ENCODE measurements at regions not wholly inside any gene's neighbourhood (a gene's known extent, or its start where the extent isn't known, plus 50 kb on each side); places are given as distances from the start of the nearest gene placed in this dataset.

DNA sequence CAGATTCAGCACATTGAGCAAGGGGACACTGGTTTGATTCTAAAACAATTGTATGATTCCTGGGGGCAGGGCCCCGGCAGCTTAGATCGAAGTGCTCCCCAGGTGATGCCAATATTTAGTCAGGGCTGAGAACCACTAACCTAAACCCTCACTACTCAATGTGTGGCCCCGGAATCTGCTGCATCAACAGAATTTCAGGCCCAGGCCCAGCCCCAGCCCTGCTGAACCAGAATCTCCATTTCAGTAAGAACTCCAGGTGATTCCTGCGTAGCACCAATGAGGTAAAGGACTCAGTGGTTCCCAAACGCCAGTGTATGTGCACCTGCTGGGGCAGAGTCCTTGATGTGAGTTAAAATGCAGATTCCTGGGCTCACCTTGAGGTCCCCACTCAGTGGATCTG lies 152.8 kb upstream of the KCNG1 start:
- peaks cover 12% of the 10 kb centered on the region for H3K27me3 Mint-ChIP-seq (ENCODE audit: low read depth, poor library complexity)
- H3K36me3 Mint-ChIP-seq (ENCODE audit: low read depth) = no peaks in the 10 kb centered on the region
- peaks cover 4% of the 10 kb centered on the region for H3K9me3 Mint-ChIP-seq
- TF ChIP-seq, protein P1, sequence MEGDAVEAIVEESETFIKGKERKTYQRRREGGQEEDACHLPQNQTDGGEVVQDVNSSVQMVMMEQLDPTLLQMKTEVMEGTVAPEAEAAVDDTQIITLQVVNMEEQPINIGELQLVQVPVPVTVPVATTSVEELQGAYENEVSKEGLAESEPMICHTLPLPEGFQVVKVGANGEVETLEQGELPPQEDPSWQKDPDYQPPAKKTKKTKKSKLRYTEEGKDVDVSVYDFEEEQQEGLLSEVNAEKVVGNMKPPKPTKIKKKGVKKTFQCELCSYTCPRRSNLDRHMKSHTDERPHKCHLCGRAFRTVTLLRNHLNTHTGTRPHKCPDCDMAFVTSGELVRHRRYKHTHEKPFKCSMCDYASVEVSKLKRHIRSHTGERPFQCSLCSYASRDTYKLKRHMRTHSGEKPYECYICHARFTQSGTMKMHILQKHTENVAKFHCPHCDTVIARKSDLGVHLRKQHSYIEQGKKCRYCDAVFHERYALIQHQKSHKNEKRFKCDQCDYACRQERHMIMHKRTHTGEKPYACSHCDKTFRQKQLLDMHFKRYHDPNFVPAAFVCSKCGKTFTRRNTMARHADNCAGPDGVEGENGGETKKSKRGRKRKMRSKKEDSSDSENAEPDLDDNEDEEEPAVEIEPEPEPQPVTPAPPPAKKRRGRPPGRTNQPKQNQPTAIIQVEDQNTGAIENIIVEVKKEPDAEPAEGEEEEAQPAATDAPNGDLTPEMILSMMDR (IDR thresholded peaks at IDR 0.05) = no peak
- no peak overlapping the region for H3K27ac Mint-ChIP-seq
- peaks cover 5% of the 10 kb centered on the region for H3K4me1 Mint-ChIP-seq
- no peak overlapping the region for H3K4me3 Mint-ChIP-seq
- DNase-seq = no peak

DNA sequence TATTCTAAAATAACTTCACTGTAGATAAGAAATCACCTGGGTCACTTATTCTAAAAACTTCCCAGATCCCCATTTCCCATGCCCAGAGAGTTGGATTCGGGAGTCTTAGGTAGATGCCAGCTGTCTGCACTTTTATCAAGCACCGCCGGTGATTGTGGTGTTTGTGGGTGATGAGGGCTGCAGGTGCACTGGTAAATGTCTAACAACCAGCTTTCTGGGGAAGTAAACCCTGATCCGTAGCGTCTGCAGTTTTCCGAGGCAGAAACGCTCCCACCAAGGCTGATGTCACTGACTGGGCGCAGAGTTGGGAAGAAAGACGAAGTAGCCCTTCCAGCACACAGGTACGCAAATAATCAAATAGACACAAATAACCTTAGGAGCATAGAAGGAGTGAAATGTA lies 152.2 kb upstream of the KCNG1 start:
- no peak for DNase-seq
- Mint-ChIP-seq H3K36me3 (ENCODE audit: low read depth) (no peaks in the 10 kb centered on the region), H3K4me3 (no peak overlapping the region), H3K27ac (no peak overlapping the region), H3K9me3 (peaks cover 4% of the 10 kb centered on the region), H3K27me3 (ENCODE audit: low read depth, poor library complexity) (peaks cover 12% of the 10 kb centered on the region), H3K4me1 (peaks cover 5% of the 10 kb centered on the region)
- TF ChIP-seq, protein P1 (IDR thresholded peaks at IDR 0.05) = no peak

DNA sequence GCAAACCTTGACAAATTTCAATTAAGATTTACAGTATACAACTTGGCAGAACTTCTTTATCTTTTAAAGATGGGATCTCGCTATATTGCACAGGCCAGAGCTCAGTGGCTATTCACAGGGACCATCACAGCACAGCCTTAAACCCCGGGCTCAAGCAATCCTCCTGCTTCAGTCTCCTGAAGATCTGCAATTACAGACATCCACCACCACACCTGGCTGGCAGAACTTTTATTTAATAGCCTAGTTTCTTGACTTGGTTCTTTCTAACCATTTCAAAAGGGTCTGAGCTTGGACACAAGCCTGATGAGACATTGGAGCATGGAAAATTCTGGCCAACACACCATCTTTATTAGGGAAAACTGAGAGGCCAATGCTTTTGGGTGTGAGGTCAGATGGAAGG lies 151.6 kb upstream of the KCNG1 start:
- H3K27me3 Mint-ChIP-seq (ENCODE audit: low read depth, poor library complexity) = peaks cover 7% of the 10 kb centered on the region
- peaks cover 5% of the 10 kb centered on the region for H3K4me1 Mint-ChIP-seq
- TF ChIP-seq, protein P1 (IDR thresholded peaks at IDR 0.05) = no peak
- H3K4me3 Mint-ChIP-seq = no peak overlapping the region
- H3K9me3 Mint-ChIP-seq = peaks cover 9% of the 10 kb centered on the region
- no peak for DNase-seq
- H3K36me3 Mint-ChIP-seq (ENCODE audit: low read depth) = no peaks in the 10 kb centered on the region
- H3K27ac Mint-ChIP-seq = no peak overlapping the region

DNA sequence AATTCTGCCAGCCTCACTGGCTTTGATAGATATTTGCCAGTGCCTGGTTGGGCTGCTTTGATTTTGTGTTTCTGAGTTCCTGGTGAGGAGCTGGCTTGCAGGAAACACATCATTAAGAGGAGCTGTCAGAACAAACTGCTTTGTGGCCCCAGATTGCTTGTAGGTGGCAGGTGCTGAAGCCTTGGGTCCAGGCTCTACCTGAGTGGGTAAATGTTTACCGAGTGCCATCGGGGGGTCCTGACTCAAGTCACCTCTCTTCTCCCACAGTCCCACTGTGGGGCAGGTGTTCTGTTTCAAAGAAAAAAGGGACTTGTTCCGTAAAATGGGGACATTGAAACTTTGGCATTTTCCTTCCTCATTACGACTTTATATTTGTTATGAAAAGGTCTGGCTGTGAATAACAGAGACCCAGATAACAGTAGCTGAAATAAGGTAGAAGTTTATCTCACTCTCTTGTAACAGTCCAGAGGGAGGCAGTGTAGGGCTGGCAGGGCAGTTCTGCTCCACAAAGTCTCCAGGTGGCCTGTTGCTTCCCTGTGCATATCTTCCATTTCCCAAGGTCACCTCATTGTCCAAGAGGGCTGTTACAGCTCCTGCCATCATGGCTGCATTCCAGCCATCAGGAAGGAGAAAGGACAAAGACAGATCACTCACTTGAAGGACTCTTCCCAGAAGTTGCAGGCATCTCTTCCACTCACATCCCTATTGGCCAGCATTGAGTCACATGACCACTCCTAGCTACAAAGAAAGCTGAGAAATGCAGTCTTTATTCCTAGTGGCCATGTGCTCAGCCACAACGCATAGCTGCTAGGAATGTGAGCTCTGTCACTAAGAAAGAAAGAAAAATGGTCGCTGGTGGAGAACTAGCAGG lies 149.9 kb upstream of the KCNG1 start:
- peaks cover 7% of the 10 kb centered on the region for H3K27me3 Mint-ChIP-seq (ENCODE audit: low read depth, poor library complexity)
- no peak overlapping the region for H3K4me3 Mint-ChIP-seq
- H3K9me3 Mint-ChIP-seq = peaks cover 11% of the 10 kb centered on the region
- no peak overlapping the region for H3K27ac Mint-ChIP-seq
- DNase-seq = no peak
- H3K4me1 Mint-ChIP-seq = peaks cover 5% of the 10 kb centered on the region
- TF ChIP-seq, protein P1 (IDR thresholded peaks at IDR 0.05) = no peak
- no peaks in the 10 kb centered on the region for H3K36me3 Mint-ChIP-seq (ENCODE audit: low read depth)

DNA sequence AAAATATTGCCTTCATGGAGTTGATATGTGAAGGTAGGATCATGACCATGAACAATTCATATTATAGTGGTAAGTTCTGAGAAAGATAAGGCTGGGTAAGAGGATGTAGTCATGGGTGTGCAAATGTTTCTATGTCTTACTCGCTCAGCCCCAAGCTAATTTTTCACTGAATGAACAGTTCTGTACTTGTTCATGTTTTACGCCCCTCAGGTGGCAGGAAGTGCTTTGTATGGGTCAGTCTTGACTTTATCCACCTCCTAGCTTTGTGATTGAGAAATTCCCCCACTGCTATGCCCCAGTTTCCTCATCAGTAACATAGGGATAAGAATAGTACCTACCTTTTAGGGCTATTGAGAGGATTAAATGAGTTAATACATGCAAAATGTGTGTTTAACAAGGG lies 148.2 kb upstream of the KCNG1 start:
- H3K4me3 Mint-ChIP-seq = no peak overlapping the region

More for the DNA sequence above, 148.2 kb upstream of the KCNG1 start:
- TF ChIP-seq, protein P1 (IDR thresholded peaks at IDR 0.05) = no peak
- no peaks in the 10 kb centered on the region for H3K36me3 Mint-ChIP-seq (ENCODE audit: low read depth)
- peaks cover 11% of the 10 kb centered on the region for H3K9me3 Mint-ChIP-seq
- no peak overlapping the region for H3K27ac Mint-ChIP-seq
- no peaks in the 10 kb centered on the region for H3K4me1 Mint-ChIP-seq
- peaks cover 7% of the 10 kb centered on the region for H3K27me3 Mint-ChIP-seq (ENCODE audit: low read depth, poor library complexity)
- DNase-seq = no peak

Data from nephron progenitor cell (in vitro differentiated cells).